Mucosa of rectum (tissue), 2 donors: ENCODE measurements at regions not wholly inside any gene's neighbourhood (a gene's known extent, or its start where the extent isn't known, plus 50 kb on each side); places are given as distances from the start of the nearest gene placed in this dataset.
"Not testable (repeated sequence)": the region's sequence is repeated elsewhere in the genome, so short reads cannot be mapped to it uniquely, and the experiment has no call there.

Experiments used
- H3K27ac ChIP-seq, 2 donors: one replicate each; pipeline ENCODE4 v1.7.0; 2013; ENCODE audit warnings: inconsistent platforms in 2 of 2, low read depth in 2 of 2, low read length in 2 of 2
- H3K27me3 ChIP-seq, 2 donors: one replicate each; pipeline ENCODE4 v1.7.0; 2013; ENCODE audit warnings: low read length in 2 of 2; ENCODE audit not compliant: control insufficient read depth in 2 of 2, insufficient read depth in 2 of 2
- H3K36me3 ChIP-seq, 2 donors: one replicate each; pipeline ENCODE4 v1.7.0; 2013; ENCODE audit warnings: low read length in 2 of 2; ENCODE audit not compliant: control insufficient read depth in 2 of 2, insufficient read depth in 2 of 2
- H3K4me1 ChIP-seq, 2 donors: one replicate each; pipeline ENCODE4 v1.7.0; 2013; ENCODE audit warnings: low read length in 2 of 2, mild to moderate bottlenecking in 1 of 2; ENCODE audit not compliant: control insufficient read depth in 2 of 2, insufficient read depth in 2 of 2
- H3K4me3 ChIP-seq, 2 donors: one replicate each; pipeline ENCODE4 v1.7.0; 2013; ENCODE audit warnings: low read length in 2 of 2
- H3K9ac ChIP-seq, 2 donors: one replicate each; pipeline ENCODE4 v1.7.0; 2013; ENCODE audit warnings: low read length in 2 of 2, low read depth in 1 of 2, mild to moderate bottlenecking in 1 of 2
- H3K9me3 ChIP-seq, 2 donors: one replicate each; pipeline ENCODE4 v1.7.0; 2013; ENCODE audit warnings: low read length in 2 of 2; ENCODE audit not compliant: control insufficient read depth in 2 of 2
- donor health status: healthy.
- donor health status: Normal muscosa, but diverticular disease.

DNA sequence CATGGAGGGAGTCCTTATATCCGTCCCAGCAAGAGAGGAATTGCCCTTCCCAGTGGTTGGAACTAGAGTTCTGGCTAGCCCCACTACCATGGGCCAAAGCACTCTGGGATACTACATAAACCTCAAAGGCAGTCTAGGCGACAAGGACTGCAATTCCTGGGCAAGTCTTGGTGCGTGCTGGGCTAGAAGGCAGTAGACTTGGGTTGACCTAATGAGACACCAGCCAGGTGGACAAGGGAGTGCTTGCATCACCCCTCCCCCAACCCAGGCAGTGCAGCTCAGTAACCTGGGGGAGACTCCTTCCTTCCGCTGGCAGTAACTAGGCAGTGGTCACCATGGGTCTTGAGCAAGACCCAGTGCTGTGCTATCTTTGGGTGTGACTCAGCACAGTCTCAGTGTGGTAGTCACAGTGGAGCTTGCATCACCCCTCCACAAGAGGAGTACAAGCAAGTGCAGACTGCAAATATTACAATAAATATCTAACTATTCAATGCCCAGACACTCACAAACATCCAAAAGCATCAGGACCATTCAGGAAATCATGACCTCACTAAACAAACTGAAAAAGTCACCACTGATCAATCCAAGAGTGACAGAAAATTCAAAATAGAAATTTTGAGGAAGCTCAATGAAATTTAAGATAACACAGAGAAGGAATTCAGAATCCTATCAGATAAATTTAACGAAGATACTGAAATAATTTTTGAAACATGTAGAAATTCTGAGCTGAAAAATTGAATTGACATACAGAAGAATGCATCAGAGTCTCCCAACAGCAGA is 84.7 kb upstream of the LYPLAL1 start:
- no peaks in the 10 kb centered on the region for H3K36me3 ChIP-seq
- H3K9ac ChIP-seq = no peak overlapping the region
- no peak overlapping the region for H3K4me3 ChIP-seq
- no peaks in the 10 kb centered on the region for H3K4me1 ChIP-seq
- peaks cover 0 to 3% of the 10 kb centered on the region in 2 donors for H3K9me3 ChIP-seq
- H3K27me3 ChIP-seq = no peaks in the 10 kb centered on the region
- H3K27ac ChIP-seq = no peak overlapping the region

DNA sequence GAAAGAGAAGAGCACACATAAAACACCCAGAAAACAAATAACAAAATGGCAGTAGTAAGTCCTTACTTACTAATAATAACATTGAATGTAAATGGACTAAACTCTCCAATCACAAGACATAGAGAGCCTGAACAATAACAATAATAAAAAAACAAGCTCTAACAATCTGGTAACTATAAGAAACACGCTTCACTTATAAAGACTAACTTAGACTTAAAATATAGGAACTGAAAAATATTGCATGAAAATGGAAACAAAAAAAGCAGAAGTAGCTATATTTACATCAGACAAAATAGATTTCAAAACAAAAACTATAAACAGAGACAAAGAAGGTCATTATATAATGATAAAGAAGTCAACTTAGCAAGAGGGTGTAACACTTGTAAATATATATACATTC is 83.1 kb upstream of the LYPLAL1 start:
- Histone ChIP-seq H3K4me1 (no peaks in the 10 kb centered on the region), H3K9ac (no peak overlapping the region), H3K9me3 (peaks cover 0 to 3% of the 10 kb centered on the region in 2 donors), H3K4me3 (no peak overlapping the region), H3K27ac (no peak overlapping the region), H3K27me3 (no peaks in the 10 kb centered on the region), H3K36me3 (no peaks in the 10 kb centered on the region)

GRCh38 chr1:219092206-219092605 is 81.5 kb upstream of the LYPLAL1 start:
- no peak overlapping the region for H3K9ac ChIP-seq
- no peaks in the 10 kb centered on the region for H3K27me3 ChIP-seq
- no peak overlapping the region for H3K4me3 ChIP-seq
- H3K36me3 ChIP-seq = no peaks in the 10 kb centered on the region
- H3K9me3 ChIP-seq = peaks cover 0 to 3% of the 10 kb centered on the region in 2 donors
- H3K27ac ChIP-seq = no peak overlapping the region
- H3K4me1 ChIP-seq = no peaks in the 10 kb centered on the region

DNA sequence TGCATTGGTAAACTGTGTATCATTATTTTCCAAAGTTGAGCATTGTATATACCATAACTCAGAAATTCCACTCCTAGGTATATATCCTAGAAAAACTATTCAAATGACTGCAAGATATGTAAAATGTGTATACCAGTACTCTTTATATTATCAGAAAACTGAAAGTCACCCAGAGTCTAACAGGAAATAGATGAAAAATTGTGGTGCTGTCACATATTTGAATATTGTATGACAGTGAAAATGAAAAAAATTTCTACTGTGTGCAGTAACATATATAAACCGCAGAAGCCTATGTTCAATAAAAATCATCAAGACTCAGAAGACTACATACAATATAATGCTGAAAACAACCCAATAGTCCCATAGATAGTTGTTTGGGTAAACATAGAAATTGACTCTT is 74.4 kb upstream of the LYPLAL1 start:
- H3K9me3 ChIP-seq = no peaks in the 10 kb centered on the region
- H3K4me1 ChIP-seq = no peaks in the 10 kb centered on the region
- H3K27ac ChIP-seq = no peak overlapping the region
- H3K9ac ChIP-seq = no peak overlapping the region
- no peaks in the 10 kb centered on the region for H3K36me3 ChIP-seq
- no peaks in the 10 kb centered on the region for H3K27me3 ChIP-seq
- no peak overlapping the region for H3K4me3 ChIP-seq

DNA sequence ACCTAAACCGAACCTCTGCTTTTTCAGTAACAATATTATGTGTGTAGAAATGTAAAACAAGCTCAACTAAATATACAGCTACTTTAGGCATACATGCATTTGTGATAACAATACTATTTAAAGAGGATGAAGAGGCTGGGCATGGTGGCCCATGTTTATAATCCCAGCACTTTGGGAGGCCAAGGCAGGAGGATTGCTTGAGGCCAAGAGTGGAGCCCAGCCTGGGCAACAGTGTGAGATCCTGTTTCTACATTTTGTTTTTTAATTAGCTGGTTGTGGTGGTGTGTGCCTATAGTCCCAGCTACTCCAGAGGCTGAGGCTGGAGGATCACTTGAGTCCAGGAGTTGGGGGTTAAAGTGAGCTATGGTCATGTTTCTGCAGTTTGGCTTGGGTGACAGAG is 73.6 kb upstream of the LYPLAL1 start:
- H3K4me3 ChIP-seq = no peak overlapping the region
- H3K4me1 ChIP-seq = no peaks in the 10 kb centered on the region
- H3K9me3 ChIP-seq = no peaks in the 10 kb centered on the region
- no peak overlapping the region for H3K9ac ChIP-seq
- H3K27me3 ChIP-seq = no peaks in the 10 kb centered on the region
- H3K36me3 ChIP-seq = no peaks in the 10 kb centered on the region
- no peak overlapping the region for H3K27ac ChIP-seq

- not testable (repeated sequence) for H3K36me3 ChIP-seq, H3K9ac ChIP-seq, H3K4me3 ChIP-seq, H3K9me3 ChIP-seq, H3K27me3 ChIP-seq, H3K4me1 ChIP-seq, H3K27ac ChIP-seq
These were observed 71.2 kb upstream of the LYPLAL1 start for GRCh38 chr1:219102466-219102865.

GRCh38 chr1:219105893-219106292 is 67.8 kb upstream of the LYPLAL1 start:
- Histone ChIP-seq H3K4me3 (no peak overlapping the region), H3K36me3 (no peaks in the 10 kb centered on the region), H3K27ac (no peak overlapping the region), H3K9ac (no peak overlapping the region), H3K9me3 (no peaks in the 10 kb centered on the region), H3K27me3 (no peaks in the 10 kb centered on the region), H3K4me1 (no peaks in the 10 kb centered on the region)

- no peaks in the 10 kb centered on the region for H3K27me3 ChIP-seq
- no peak overlapping the region for H3K4me3 ChIP-seq
- H3K36me3 ChIP-seq = no peaks in the 10 kb centered on the region
- peaks cover 0 to 3% of the 10 kb centered on the region in 2 donors for H3K9me3 ChIP-seq
- H3K27ac ChIP-seq = no peak overlapping the region
- H3K4me1 ChIP-seq = no peaks in the 10 kb centered on the region
- H3K9ac ChIP-seq = no peak overlapping the region
These were observed 64.2 kb upstream of the LYPLAL1 start for GRCh38 chr1:219109424-219110018.

- peaks cover 0 to 3% of the 10 kb centered on the region in 2 donors for H3K9me3 ChIP-seq
- no peaks in the 10 kb centered on the region for H3K27me3 ChIP-seq
- no peaks in the 10 kb centered on the region for H3K4me1 ChIP-seq
- no peak overlapping the region for H3K9ac ChIP-seq
- no peak overlapping the region for H3K4me3 ChIP-seq
- no peak overlapping the region for H3K27ac ChIP-seq
- H3K36me3 ChIP-seq = no peaks in the 10 kb centered on the region
These were observed 60.4 kb upstream of the LYPLAL1 start for GRCh38 chr1:219113261-219113660.

- Histone ChIP-seq H3K9ac (no peak overlapping the region), H3K27ac (no peak overlapping the region), H3K4me1 (no peaks in the 10 kb centered on the region), H3K9me3 (peaks cover 0 to 3% of the 10 kb centered on the region in 2 donors), H3K27me3 (no peaks in the 10 kb centered on the region), H3K4me3 (no peak overlapping the region), H3K36me3 (no peaks in the 10 kb centered on the region)
These were observed 59.7 kb upstream of the LYPLAL1 start for GRCh38 chr1:219114014-219114413.
